Ascending aorta (tissue), 2 donors: ENCODE measurements at regions not wholly inside any gene's neighbourhood (a gene's known extent, or its start where the extent isn't known, plus 50 kb on each side); places are given as distances from the start of the nearest gene placed in this dataset.

ENCODE experiments used
- DNase-seq, 2 donors: peaks; one replicate each; pipeline ENCODE4 v3.0.0-alpha.2; 2019; ENCODE audit warnings: low spot score in 2 of 2
- H3K27ac ChIP-seq, 2 donors: fragments of 200-600 bp; sonication (generic); one replicate each; pipeline ENCODE4 v1.5.1; 2016 to 2017; ENCODE audit warnings: mild to moderate bottlenecking in 1 of 2
- H3K27me3 ChIP-seq: fragments of 200-600 bp; sonication (generic); one replicate; pipeline ENCODE4 v1.5.1; 2017
- H3K36me3 ChIP-seq, 2 donors: fragments of 200-600 bp; sonication (generic); one replicate each; pipeline ENCODE4 v1.5.1; 2016
- H3K4me1 ChIP-seq, 2 donors: fragments of 200-600 bp; sonication (generic); one replicate each; pipeline ENCODE4 v1.5.1; 2016 to 2017; ENCODE audit warnings: mild to moderate bottlenecking in 1 of 2
- H3K4me3 ChIP-seq, 2 donors: fragments of 200-600 bp; sonication (generic); one replicate each; pipeline ENCODE4 v1.5.1; 2016 to 2017; ENCODE audit warnings: mild to moderate bottlenecking in 1 of 2
- H3K9me3 ChIP-seq, 2 donors: fragments of 200-600 bp; sonication (generic); one replicate each; pipeline ENCODE4 v1.5.1; 2016
- CTCF ChIP-seq, 3 experiments: fragments of 200-600 bp in 2 of 3; fragments of 450-650 bp in 1 of 3; sonication (generic) in 2 of 3; IDR thresholded peaks; one replicate each; pipeline ENCODE4 v1.5.1; 2016 to 2019; ENCODE audit warnings: antibody characterized with exemption in 3 of 3, mild to moderate bottlenecking in 1 of 3, moderate library complexity in 1 of 3
- intact Hi-C: fragments of 100-400 bp; cut with DNase I; formaldehyde crosslinking; loops from one replicate; pipeline ENCODE4 v1.15.1; 2023

GRCh38 chr16:79815049-79815448 lies 214.5 kb upstream of the MAF start:
- H3K27me3 ChIP-seq, result no peaks in the 10 kb centered on the region
- no peaks in the 10 kb centered on the region for H3K4me1 ChIP-seq
- no peak overlapping the region for H3K27ac ChIP-seq
- intact Hi-C loops, result no loop called here
- no peaks in the 10 kb centered on the region for H3K9me3 ChIP-seq
- no peak for DNase-seq
- no peak overlapping the region for H3K4me3 ChIP-seq
- no peaks in the 10 kb centered on the region for H3K36me3 ChIP-seq
- no peak for TF ChIP-seq CTCF (IDR thresholded peaks at IDR 0.05)

DNA sequence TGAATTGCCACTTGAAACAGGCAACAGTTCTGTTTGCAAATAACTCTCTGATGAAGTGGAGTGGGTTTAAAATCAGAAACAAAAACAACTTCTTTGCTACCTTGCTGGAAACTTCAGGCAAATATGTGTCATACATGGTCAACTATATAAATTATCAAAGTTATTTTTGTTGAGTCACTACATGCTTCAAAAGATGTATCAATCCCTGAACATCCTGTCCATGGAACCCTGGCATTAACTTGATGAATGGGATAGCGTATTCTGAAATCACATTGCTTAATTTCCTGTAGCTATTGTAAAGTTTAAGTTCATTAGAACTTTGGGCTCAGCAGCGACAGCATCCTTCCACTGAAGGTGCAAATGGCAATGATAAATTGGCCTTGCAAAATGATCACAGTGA lies 213.6 kb upstream of the MAF start:
- H3K27me3 ChIP-seq, result no peaks in the 10 kb centered on the region
- intact Hi-C loops, result no loop called here
- no peaks in the 10 kb centered on the region for H3K9me3 ChIP-seq
- no peak overlapping the region for H3K27ac ChIP-seq
- no peak for TF ChIP-seq CTCF (IDR thresholded peaks at IDR 0.05)
- H3K36me3 ChIP-seq, result no peaks in the 10 kb centered on the region
- H3K4me1 ChIP-seq, result no peaks in the 10 kb centered on the region
- no peak overlapping the region for H3K4me3 ChIP-seq
- DNase-seq, result no peak

- no peak for DNase-seq
- no peaks in the 10 kb centered on the region for H3K9me3 ChIP-seq
- TF ChIP-seq CTCF (IDR thresholded peaks at IDR 0.05), result no peak
- H3K4me3 ChIP-seq, result no peak overlapping the region
- H3K27ac ChIP-seq, result no peak overlapping the region
- H3K4me1 ChIP-seq, result no peaks in the 10 kb centered on the region
- H3K27me3 ChIP-seq, result no peaks in the 10 kb centered on the region
- H3K36me3 ChIP-seq, result no peaks in the 10 kb centered on the region
- intact Hi-C loops, result no loop called here
These were observed 211.0 kb upstream of the MAF start for GRCh38 chr16:79811541-79811940.

- no peaks in the 10 kb centered on the region for H3K9me3 ChIP-seq
- no peak for TF ChIP-seq CTCF (IDR thresholded peaks at IDR 0.05)
- H3K27me3 ChIP-seq, result no peaks in the 10 kb centered on the region
- intact Hi-C loops, result no loop called here
- H3K4me3 ChIP-seq, result no peak overlapping the region
- H3K27ac ChIP-seq, result no peak overlapping the region
- DNase-seq, result no peak
- no peaks in the 10 kb centered on the region for H3K4me1 ChIP-seq
- no peaks in the 10 kb centered on the region for H3K36me3 ChIP-seq
These were observed 210.1 kb upstream of the MAF start for GRCh38 chr16:79810449-79811189.

- no peak for DNase-seq
- H3K4me3 ChIP-seq, result no peak overlapping the region
- H3K9me3 ChIP-seq, result no peaks in the 10 kb centered on the region
- no peak overlapping the region for H3K27ac ChIP-seq
- TF ChIP-seq CTCF (IDR thresholded peaks at IDR 0.05), result no peak
- intact Hi-C loops, result no loop called here
- H3K36me3 ChIP-seq, result no peaks in the 10 kb centered on the region
- no peaks in the 10 kb centered on the region for H3K4me1 ChIP-seq
- no peaks in the 10 kb centered on the region for H3K27me3 ChIP-seq
These were observed 208.8 kb upstream of the MAF start for GRCh38 chr16:79809376-79809775.

GRCh38 chr16:79808731-79809130 lies 208.2 kb upstream of the MAF start:
- H3K27me3 ChIP-seq, result no peaks in the 10 kb centered on the region
- DNase-seq, result no peak
- intact Hi-C loops, result no loop called here
- H3K4me1 ChIP-seq, result no peaks in the 10 kb centered on the region
- H3K4me3 ChIP-seq, result no peak overlapping the region
- H3K9me3 ChIP-seq, result no peaks in the 10 kb centered on the region
- no peaks in the 10 kb centered on the region for H3K36me3 ChIP-seq
- no peak for TF ChIP-seq CTCF (IDR thresholded peaks at IDR 0.05)
- H3K27ac ChIP-seq, result no peak overlapping the region
